ENCODE measurements at regions not wholly inside any gene's neighbourhood (a gene's known extent, or its start where the extent isn't known, plus 50 kb on each side); places are given as distances from the start of the nearest gene placed in this dataset.
A peak's percentile ranks its signal among the peaks of the same experiment; 100 is the strongest.

DNA sequence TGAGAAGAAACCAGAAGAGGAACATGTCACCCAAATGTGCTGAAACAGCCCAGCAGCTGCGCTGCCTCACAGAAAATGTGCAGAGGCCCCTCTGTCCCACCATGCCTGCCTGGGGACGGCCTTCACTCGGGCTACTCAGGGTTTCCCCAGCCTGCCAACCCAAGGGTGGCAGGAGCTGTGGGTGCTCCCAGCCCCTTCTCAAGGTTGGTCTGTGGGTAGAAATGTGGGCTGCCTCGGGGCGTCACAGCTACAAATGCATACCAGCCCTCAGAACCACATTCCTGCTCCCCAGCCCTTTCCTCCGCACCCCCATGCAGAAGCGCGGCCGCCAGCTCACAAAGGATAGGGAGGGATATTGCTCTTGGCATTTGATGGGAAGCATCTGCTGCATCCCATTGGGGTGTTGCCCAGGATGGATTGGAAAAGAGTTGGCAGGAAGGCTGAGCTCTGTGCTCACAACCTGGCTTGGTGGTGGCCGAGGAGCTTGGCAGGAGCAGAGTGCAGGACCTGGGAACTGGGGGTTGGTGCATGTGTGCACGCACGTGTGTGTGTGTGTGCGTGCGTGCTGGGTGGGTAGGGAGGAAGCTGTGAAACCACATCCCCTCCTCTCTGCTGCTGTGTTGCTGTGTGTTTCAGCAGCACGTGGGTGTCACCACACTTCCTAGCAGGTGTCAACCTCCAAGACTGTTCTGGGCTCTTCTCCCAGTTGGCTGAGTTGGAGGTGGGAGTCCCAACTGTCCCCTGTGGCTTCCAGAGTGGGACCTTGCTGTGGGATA lies 304.4 kb downstream of the SEC14L1 start:
- no peak for DNase-seq (ENCODE audit: low spot score)

DNA sequence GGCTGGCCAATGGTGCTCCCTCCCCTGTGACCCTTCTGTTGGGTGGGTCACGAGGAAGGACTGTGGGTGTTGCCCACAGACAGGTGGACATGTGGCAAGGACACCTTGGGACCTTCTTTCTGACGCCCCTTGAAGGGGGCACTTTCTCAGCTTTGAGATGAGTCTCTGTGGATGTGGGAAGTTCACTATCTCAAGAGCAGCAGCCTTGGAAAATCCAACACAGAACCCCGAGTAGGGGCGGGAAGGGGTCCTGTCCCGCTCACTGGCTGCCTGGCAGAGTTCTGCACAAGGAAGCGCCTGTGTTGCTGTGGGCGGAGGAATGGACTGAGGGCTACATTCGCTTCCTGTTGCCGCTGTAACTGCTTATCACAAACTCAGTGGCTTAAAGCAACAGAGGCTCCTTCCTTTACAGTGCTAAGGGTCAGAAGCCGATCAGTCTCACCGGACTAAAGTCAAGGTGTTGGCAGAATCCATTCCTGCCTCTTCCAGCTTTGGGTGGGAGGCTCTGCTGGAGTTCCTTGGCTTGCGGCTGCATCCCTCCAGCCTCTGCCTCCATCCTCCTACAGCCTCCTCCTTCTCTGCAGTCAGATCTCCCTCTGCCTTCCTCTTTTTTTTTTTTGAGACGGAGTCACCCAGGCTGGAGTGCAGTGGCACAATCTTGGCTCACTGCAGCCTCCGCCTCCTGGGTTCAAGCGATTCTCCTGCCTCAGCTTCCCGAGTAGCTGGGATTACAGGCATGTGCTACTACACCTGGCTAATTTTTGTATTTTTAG lies 305.2 kb downstream of the SEC14L1 start:
- no peak for DNase-seq (ENCODE audit: low spot score)

DNA sequence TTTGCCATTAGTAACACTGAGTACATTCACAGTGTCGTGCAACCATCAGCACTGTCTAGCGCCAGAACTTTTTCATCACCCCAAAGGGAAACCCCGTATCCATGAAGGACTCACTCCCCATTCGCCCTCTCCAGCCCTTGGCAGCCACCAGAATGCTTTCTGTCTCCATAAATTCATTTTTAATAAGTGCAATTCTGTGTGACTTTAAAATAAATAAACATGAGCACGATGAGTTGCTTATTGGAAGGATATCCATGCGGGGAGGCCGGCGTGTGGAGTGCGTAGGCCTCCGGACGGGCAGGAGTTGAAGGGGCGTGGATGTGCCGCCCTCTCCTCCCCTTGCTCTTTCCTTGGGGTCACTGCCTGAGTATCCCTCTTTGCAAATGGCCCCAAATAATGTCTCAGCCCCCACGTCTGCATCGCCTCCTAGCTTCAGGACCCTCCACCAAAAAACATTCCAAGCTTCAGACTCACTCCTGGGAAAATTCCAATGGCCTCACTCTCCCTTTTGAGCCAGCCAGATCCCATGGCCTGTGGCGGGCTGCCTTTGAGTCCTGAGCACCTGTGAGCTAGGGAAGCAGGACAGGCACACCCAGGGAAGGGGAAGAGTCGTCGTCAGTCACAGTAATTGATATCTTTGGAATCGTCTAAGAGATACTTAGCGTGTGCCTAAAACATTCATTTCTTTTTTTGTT lies 306.3 kb downstream of the SEC14L1 start:
- no peak for DNase-seq (ENCODE audit: low spot score)

DNA sequence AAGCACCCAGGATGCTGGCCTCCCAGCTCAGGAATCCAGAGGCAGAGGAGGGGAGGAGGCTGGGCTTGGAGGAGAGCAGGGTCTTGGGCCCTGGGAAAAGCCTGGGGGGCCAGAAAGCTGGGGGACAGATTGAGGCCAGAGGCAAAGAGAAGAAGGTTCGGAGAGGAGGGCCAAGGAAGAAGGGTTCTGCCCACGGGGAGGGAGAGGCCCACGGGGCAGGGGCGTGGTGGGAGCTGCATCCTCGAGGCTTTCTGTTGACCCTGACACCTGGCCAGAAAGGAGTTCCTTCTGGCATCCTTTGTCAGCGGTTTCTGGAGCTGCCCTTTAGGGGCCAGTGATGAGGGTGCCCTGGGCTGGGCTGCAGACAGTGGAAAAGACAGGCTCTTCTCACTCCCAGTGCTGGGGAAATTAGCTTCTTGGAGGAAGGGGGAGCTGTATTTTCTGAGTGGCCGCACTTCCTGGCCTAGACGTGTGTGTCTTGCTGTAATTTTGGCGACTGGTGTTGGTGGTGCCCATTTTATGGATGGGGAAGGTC lies 308.7 kb downstream of the SEC14L1 start:
- DNase-seq (ENCODE audit: low spot score), result no peak

DNA sequence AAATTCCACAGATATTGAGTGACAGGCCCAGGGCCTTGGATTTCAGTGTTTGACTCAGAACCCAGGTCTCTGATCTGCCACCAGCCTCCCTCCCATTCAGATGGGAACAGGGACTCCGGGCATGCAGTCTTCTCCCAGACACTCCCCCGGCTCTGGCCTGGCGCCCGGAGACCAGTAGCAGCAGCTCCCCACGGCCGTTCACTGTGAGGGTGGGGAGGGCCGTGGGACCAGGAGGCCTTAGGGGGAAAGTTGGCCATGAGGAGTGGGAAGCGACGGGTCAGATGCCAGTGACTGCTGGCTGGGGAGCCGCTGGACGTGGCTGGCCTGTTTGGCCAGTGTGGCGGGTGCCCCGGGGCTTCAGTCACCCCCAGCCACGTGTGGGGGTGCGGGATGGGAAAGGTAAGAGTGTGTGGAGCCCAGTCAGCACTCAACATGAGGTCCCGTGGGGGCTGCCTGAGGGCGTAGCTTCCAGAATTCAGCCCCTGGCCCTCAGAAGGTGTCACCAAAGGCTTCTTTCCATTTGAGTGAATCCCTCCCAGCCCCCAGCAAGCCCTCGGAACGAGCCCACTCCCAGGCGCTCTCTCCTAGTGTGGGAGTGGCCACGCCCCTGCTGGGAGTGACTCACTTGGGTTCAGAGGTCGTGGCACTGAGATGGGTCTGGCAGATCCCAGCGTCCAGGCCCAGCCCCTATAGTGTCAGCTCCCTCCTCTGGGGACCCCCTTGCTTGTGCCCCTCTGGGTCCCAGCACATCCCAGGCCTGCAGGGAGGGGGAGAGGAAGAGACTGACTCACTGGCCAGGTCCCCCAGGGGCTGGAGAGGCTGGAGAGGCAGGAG lies 309.4 kb downstream of the SEC14L1 start:
- DNase-seq (ENCODE audit: low spot score), result peak; percentile 75

DNA sequence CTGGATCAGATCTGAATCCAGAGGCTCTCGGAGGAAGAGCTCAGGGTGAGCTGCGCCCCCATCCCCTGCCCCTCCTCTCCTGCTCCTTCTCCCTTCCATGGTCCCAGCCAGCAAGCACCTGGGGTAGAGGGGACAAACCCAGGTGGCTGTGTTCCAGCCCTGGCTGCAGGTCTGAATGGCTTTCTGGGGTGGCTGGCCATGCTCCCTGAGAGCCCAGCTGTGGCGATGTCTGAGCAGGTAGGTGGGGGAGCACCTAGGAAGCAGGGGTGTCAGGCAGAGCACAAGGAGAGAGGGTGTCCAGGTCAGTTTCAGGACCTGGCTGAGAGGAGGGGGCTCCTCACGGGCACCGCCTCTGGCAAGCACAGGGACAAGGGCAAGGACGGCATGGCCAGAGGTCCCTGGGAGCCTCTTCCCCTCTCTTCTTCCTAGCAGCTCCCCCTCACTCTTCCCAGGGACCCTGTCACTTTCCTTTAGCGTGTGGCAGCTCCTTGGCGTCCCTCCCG lies 310.0 kb downstream of the SEC14L1 start:
- no peak for DNase-seq (ENCODE audit: low spot score)

DNA sequence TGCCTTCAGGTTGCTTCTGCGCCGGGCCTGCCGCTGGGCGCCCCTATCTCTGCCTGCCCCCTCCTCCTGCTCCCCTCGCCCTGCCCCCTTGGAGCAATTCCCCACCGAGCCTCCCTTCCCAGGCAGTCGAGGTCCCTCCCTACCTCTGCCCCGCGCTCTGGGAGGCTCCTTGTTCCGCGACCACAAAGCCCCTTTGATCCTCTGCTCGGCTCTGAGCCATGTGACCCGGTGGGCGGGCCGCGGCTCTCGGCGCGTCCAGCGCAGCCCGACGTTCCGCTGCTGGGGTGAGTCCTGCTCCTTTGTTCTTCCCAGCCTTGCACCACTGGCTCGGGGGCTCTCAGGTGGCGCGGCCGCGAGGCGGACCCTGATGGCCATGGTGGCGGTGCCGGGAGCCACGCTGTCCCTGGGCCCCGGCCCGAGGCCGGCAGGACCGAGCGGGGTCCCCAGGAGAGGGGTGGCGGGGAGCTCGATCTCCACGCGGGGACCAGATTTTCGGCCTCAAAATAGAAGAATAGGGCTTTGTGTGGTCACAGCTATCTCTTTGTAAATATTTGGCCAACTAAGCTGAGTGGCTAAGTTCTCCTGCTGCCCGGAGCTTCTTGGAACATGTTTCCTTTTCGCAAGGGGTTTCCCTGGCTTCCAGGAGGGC lies 310.6 kb downstream of the SEC14L1 start:
- DNase-seq (ENCODE audit: low spot score), result peak; percentile 80

DNA sequence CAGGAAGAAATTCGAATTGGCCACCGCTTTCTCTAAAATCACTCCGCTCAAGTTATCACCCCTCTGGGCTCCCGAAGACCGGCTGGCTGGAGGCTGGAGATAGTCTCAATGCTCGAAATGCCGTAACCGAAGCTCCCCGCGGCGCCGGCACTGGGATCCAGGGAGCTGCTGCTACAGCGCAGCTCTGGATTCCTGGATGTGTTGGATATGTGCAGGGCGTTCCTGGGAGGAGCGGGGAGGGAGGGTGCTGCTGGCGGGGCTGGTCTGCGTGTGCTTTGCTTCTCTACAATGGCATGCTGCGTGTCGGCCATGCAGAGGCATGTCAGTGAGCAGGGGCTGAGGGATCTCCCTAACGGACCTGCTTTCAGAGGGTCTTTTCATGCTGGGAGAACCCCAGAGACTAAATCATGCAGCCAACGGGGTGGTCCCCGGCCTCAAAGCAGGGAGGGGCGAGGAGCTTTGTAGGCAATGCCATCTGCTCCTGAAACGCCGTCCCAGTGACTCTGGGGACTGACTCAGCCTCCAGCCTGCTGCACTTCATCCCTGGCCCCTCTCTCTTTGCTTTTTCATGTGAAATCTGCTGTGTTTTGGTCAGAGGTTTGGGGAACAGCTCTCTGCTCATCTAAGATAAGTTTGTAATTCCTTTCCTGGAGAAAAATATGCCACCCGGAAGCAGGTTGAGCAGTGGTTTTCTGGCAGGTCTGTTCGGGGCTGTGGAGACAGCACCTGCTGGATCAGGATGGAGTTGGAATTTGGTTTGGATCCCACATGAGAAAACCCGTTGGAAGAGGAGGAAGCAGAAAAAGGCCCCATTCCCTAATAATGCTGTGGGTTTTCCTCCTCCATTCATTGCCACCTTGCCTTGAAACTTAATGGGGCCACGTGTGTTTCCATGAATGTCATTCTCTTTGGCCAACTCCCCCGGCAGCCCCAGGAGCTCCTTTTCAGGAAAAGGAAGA lies 311.4 kb downstream of the SEC14L1 start:
- peak; percentile 76 for DNase-seq (ENCODE audit: low spot score)

DNA sequence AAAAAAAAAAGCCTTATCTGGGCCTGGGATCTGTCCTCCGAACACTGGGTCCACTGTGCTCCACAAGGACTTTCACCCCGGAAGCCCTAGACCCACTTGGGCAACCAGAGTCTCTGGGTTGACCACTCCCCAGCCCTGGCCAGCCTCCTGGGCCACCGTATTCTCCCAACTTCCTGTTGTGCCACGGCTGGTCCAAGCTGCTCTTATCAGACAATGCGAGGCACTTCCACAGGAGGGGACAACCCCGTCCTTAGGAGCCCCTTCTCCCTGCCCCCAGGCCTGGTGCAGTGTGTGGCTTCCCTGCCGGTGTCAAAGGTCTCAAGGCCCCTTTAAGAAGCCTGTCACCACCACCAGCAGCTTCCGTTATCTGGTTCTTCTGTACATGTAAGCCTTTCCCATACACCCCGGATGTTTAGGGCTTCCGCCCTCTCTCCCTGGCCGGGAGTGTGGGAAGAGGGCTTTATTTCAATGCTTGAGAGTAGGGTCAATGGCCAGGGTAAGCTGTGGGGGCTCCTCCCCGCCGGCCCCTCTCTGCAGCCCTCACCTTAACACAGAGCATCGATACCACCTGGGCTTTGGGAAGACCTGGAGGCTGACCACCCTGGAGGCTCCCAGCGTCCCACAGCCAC lies 313.0 kb downstream of the SEC14L1 start:
- DNase-seq (ENCODE audit: low spot score), result peak; percentile 64

DNA sequence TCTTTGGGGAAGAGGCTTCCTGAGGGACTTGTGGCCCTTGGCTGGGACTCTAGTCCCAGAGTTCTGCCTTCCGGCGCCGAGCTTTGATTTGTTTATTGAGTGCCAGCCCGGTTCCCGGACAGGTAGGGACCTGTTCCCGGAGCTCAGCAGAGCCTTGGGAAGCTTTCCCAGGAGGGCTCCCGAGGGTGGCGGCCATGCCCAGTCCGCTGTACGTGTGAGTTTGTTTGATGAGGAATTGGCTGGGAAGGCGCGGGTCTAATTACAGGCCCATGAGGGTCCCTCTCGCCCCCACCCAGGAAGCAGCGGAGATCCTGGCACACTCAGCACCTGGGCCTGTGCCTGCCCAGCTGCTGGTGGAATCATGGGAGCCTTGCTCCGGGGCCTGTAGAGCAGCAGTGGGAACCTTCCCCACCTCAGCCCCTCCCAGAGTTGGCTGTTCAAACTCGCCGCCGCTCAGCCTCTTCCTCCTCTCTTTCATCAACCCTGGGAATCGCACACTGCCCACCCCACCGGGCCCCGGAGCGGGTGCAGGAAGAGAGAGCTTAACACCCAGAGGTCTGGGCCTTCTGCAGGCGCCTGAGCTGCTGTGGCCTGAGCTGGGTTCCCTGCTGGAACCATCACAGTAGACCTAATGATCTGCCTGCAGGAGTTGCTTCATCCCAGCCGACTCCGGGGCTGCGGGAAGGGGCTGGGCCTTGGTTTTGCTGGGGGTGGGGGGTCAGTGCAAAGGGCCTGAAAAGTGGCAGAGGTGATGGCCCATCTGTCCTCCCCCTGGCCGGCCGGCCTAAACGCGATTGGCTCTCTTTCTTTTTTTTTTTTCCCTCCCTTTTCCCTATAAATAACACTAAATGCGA lies 313.7 kb downstream of the SEC14L1 start:
- DNase-seq (ENCODE audit: low spot score), result no peak

DNA sequence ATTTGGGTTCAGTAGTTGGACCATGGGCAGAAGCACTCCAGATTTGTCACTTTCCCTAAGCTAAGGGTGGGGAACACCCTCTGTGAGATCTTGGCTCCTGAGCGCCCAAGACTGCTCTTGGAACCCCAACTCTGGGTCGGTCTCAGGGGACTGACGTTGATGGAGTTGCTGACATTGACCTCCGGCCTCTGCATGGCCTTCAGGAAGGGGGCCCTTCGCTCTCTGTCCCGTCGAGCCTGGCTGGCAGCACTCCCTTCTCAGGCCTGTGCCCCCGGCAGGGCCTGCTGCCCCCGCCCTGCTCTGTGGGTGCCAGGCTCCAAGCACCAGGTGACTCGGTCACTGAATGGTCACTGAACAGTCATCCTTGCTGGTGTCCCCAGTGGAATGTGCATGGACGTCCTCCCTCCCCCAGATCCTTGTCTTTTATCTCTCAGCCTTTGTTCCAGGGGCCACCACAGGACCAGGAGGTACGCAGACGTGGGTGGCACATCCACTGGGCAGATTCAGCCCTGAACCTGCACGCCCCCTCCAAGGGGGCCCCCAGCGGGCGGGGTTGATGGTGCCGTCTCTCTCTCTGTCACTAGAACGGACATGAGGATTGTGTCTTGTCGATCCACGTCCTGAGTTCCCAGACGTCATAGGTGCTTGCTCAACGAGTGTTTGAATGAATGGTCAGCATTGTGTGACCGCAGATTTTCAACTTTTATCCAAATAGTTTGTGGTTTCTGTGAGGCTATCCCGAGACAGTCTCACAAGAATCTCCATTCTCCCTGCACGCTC lies 314.5 kb downstream of the SEC14L1 start:
- DNase-seq (ENCODE audit: low spot score), result no peak

DNA sequence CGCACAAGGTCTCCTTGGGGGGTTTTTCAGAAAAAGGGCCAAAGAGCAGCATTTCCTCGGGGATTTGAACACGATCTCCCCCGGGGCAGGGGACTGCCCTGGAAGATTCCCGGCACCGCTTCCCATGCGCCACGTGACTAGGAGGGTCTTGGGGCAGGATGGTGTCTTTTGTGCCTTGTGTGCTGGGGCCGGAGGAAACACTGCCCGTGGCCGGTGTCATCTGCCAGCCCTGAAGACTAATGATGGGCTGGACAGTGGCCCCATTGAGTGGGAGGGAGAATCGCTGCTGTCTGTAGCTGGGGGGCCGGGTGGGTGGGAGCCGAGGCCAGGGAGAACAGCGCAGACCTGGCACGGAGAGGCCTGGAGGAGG lies 315.1 kb downstream of the SEC14L1 start:
- no peak for DNase-seq (ENCODE audit: low spot score)

DNA sequence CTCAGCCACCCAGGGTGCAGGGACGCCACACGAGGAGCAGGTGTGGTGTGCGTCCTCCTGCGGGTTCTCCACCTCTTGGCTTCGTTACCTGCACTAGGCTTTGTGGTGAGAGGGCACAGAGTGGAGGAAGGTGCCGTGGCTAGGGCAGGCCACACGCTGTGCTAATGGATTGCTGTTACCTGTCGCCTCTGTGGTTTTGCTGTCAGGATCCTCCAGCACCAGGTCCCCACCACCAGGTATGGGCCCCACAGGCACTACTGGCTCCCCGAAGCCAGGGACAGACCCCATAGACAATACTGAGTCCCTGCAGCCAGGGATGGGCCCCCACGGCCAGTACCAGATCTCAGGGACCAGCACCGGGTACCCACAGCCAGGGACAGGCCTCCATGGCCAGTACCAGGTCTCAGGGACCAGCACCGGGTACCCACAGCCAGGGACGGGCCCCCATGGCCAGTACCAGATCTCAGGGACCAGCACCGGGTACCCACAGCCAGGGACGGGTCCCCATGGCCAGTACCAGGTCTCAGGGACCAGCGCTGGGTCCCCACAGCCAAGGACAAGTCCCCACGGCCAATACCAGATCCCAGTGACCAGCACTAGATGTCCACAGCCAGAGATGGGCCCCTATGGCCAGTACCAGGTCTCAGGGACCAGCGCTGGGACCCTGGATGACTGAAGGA lies 315.6 kb downstream of the SEC14L1 start:
- DNase-seq (ENCODE audit: low spot score), result no peak

DNA sequence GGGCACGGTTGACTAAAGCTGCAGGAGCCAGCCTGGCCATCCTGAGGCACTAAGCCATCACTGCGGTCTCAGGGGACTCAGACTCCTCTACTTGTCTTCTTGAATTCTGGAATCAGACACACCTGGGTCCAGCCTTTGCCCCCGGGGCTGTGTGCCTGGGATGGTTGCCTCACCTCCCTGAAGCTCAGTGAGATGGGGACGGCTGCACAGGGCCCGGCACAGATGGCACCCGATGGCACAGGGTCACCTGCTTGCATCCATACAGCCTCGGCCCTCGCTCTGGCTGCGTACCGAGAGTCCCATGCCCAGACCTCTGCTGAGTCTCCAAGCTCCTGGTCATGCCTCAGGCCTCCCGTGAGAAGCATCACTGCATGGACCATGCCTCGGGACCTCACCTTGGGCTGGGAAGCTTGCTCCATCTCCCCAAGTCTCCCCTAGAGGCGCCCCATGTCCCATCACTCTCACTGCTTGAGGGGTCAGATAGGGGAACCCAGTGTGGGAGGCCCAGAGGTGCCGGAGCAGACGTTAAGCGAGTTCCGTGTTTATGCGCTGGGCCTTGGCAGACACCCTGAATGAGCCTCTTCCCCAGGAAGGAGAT lies 316.3 kb downstream of the SEC14L1 start:
- DNase-seq (ENCODE audit: low spot score), result no peak

DNA sequence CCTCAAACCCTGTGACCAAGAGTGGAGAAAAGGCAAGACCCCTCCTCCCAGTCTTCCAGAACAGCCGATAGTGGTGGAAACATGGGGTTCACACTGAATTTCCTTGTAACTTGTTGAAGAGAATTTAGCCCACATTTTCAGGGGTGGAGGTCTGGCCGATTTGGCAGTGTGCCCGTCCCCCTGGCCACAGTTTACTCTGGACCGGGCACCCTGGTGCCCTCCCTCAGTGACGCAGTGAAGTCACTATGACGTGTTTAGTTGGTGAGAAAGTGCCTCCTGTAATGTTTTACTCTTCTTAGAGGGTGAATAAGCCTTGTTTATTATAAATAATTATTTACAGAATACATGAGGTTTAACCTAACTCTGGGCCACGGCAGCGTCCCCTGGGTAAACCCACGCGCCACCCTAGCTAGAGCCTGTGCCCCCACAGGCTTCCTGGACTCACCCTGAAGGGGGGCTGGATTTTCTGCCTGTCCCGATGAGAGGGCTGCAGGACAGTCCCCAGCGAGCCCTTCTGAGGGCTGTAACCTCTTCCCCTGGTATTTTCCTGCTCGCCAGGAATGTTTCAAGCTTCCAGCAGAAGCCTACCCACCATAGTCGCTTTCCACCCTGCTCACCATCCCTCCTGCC lies 316.9 kb downstream of the SEC14L1 start:
- DNase-seq (ENCODE audit: low spot score), result no peak

Measured in HuH-7.5 (cell line).